OCI-LY7 (cell line): ENCODE measurements at regions not wholly inside any gene's neighbourhood (a gene's known extent, or its start where the extent isn't known, plus 50 kb on each side); places are given as distances from the start of the nearest gene placed in this dataset.

ENCODE experiments used
- BruUV-seq: library from RNA; stranded (reverse); fragments of 400-500 nt; replicated peaks from 2 replicates; lab custom pipeline; 2021; lab: Mats Ljungman, UMichigan
- CTCF ChIA-PET: fragments of 300-600 bp; sonication (Branson Sonifier 250); formaldehyde crosslinking; loops from one replicate; lab custom pipeline; 2022; ENCODE audit warnings: antibody characterized with exemption; ENCODE audit not compliant: unreplicated experiment; lab: Charles Lee
- POLR2A ChIA-PET: fragments of 300-600 bp; sonication (Branson Sonifier 250); formaldehyde crosslinking; loops from one replicate; lab custom pipeline; 2022; ENCODE audit warnings: antibody characterized with exemption; lab: Charles Lee
- DNase-seq: peaks from one replicate; pipeline ENCODE4 v3.0.0-alpha.2; 2015; ENCODE audit warnings: low spot score
- H2AFZ ChIP-seq: fragments of 200-600 bp; sonication (generic), shearing (Covaris generic); 2 replicates; pipeline ENCODE4 v1.6.1; 2014; ENCODE audit warnings: mild to moderate bottlenecking, antibody characterized with exemption, low read length, moderate library complexity
- H3K27ac ChIP-seq: fragments of 200-600 bp; sonication (generic); 2 replicates; pipeline ENCODE4 v1.5.1; 2014; ENCODE audit warnings: mixed run types, low read depth, mild to moderate bottlenecking, moderate library complexity, low read length, inconsistent platforms; ENCODE audit not compliant: poor library complexity, severe bottlenecking
- H3K36me3 ChIP-seq: fragments of 200-600 bp; sonication (generic); 2 replicates; pipeline ENCODE4 v1.6.1; 2014; ENCODE audit warnings: mild to moderate bottlenecking, antibody characterized with exemption, low read length, moderate library complexity, mixed read lengths; ENCODE audit not compliant: insufficient read depth
- H3K4me1 ChIP-seq: fragments of 200-600 bp; sonication (generic); 2 replicates; pipeline ENCODE4 v1.5.1; 2014; ENCODE audit warnings: mild to moderate bottlenecking, low read length; ENCODE audit not compliant: insufficient read depth, poor library complexity, severe bottlenecking
- H3K4me2 ChIP-seq: fragments of 200-600 bp; sonication (generic); 2 replicates; pipeline ENCODE4 v1.6.1; 2014; ENCODE audit warnings: mild to moderate bottlenecking, low read length
- H3K4me3 ChIP-seq: fragments of 200-600 bp; sonication (generic); 2 replicates; pipeline ENCODE4 v1.5.1; 2014; ENCODE audit warnings: mild to moderate bottlenecking, low read depth, low read length; ENCODE audit not compliant: poor library complexity, severe bottlenecking
- H3K79me2 ChIP-seq: fragments of 200-600 bp; sonication (generic); 2 replicates; pipeline ENCODE4 v1.6.1; 2016; ENCODE audit warnings: low read depth, mild to moderate bottlenecking, low read length, moderate library complexity, mixed read lengths; ENCODE audit not compliant: insufficient read depth
- H3K9me2 ChIP-seq: fragments of 200-600 bp; sonication (generic); 2 replicates; pipeline ENCODE4 v1.6.1; 2016; ENCODE audit warnings: mild to moderate bottlenecking, low read length, mixed read lengths; ENCODE audit not compliant: insufficient read depth
- H3K9me3 ChIP-seq: fragments of 200-600 bp; sonication (generic); 2 replicates; pipeline ENCODE4 v1.6.1; 2014; ENCODE audit warnings: mild to moderate bottlenecking, mixed run types, low read length, mixed read lengths
- H4K20me1 ChIP-seq: fragments of 200-600 bp; sonication (generic); 2 replicates; pipeline ENCODE4 v1.6.1; 2014; ENCODE audit warnings: mild to moderate bottlenecking, antibody characterized with exemption, low read length, moderate library complexity, mixed read lengths; ENCODE audit not compliant: insufficient read depth
- EZH2phosphoT487 ChIP-seq: fragments of 200-600 bp; sonication (generic); IDR thresholded peaks from 2 replicates; pipeline ENCODE4 v1.6.1; 2018; ENCODE audit warnings: low read depth, borderline replicate concordance, mild to moderate bottlenecking, mixed run types, antibody characterized with exemption, low read length, moderate library complexity, mixed read lengths
- intact Hi-C: fragments of 100-400 bp; cut with micrococcal nuclease; formaldehyde crosslinking; loops from one replicate; pipeline ENCODE4 v1.10.0; 2022; ENCODE audit not compliant: unreplicated experiment
- TF ChIP-seq, protein P1 (sequence below): fragments of 200-600 bp; sonication (generic); conservative IDR thresholded peaks from 2 replicates; pipeline ENCODE4 v1.5.1; 2014; ENCODE audit warnings: mild to moderate bottlenecking, antibody characterized with exemption, low read length, moderate library complexity, mixed read lengths

DNA sequence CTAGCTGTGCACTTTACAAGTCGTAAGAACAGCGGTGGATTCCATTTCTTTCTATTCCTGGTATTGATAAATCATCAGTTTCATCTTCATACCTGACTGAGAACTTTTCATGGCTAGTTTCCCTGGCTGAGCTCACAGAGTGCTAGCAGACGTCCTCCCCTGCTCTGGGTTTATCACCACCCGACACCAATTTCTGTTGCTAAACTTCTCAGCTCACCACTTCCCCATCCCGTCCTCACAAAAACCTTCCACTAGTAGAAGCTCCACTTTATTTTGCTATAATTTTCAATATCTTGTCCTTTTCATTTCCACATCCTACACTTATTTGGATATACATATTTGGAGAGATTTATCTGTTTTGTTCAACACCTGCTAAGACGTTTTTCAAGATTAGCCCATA, 869.4 kb upstream of the FRG1 start:
- no peak overlapping the region for H3K4me3 ChIP-seq
- no TSS peak for BruUV-seq
- H3K9me2 ChIP-seq = no peaks in the 10 kb centered on the region
- POLR2A ChIA-PET = interaction anchor here (0.7 kb wide), 1 partner anchor 11 kb away, joined by 4 read pairs; no protein-coding TSS in a partner anchor
- intact Hi-C loops = no loop called here
- 0 out of 2 replicates have a peak, but pooled peaks cover 3% of the 10 kb centered on the region for H3K9me3 ChIP-seq
- DNase-seq = no peak
- H3K4me1 ChIP-seq = no peaks in the 10 kb centered on the region
- H3K27ac ChIP-seq = no peak overlapping the region
- no peaks in the 10 kb centered on the region for H3K36me3 ChIP-seq
- TF ChIP-seq, protein P1, sequence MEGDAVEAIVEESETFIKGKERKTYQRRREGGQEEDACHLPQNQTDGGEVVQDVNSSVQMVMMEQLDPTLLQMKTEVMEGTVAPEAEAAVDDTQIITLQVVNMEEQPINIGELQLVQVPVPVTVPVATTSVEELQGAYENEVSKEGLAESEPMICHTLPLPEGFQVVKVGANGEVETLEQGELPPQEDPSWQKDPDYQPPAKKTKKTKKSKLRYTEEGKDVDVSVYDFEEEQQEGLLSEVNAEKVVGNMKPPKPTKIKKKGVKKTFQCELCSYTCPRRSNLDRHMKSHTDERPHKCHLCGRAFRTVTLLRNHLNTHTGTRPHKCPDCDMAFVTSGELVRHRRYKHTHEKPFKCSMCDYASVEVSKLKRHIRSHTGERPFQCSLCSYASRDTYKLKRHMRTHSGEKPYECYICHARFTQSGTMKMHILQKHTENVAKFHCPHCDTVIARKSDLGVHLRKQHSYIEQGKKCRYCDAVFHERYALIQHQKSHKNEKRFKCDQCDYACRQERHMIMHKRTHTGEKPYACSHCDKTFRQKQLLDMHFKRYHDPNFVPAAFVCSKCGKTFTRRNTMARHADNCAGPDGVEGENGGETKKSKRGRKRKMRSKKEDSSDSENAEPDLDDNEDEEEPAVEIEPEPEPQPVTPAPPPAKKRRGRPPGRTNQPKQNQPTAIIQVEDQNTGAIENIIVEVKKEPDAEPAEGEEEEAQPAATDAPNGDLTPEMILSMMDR = no peak
- TF ChIP-seq EZH2phosphoT487 = no peak
- CTCF ChIA-PET = no interaction called here
- H3K4me2 ChIP-seq = no peak overlapping the region
- H3K79me2 ChIP-seq = no peaks in the 10 kb centered on the region
- no peak overlapping the region for H2AFZ ChIP-seq
- H4K20me1 ChIP-seq = no peaks in the 10 kb centered on the region

DNA sequence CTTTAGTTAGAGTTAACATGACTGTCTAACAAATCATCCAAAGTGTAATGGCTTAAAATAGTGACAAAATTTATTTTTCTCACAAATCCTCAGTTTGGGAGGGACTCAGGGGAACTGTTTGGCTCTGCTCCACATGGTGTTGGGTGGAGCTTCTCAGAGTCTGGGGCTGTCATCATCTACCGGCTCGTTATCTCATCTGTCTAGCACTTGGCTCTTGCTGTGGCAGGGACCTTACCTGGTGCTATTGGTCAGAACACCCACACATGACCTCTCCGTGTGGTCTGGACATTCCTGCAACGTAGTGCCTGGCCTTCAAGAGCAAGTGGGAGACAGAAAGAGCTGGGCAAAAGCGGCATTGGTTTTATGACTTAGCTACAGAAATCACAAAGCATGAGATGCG, 866.9 kb upstream of the FRG1 start:
- POLR2A ChIA-PET = no interaction called here
- Histone ChIP-seq H3K4me3 (no peak overlapping the region), H3K9me2 (no peaks in the 10 kb centered on the region), H3K36me3 (no peaks in the 10 kb centered on the region), H3K79me2 (no peaks in the 10 kb centered on the region), H2AFZ (no peak overlapping the region), H4K20me1 (no peaks in the 10 kb centered on the region), H3K4me2 (no peak overlapping the region), H3K9me3 (0 out of 2 replicates have a peak, but pooled peaks cover 3% of the 10 kb centered on the region), H3K4me1 (no peaks in the 10 kb centered on the region), H3K27ac (no peak overlapping the region)
- intact Hi-C loops = no loop called here
- TF ChIP-seq, protein P1 = no peak
- TF ChIP-seq EZH2phosphoT487 = no peak
- no TSS peak for BruUV-seq
- CTCF ChIA-PET = no interaction called here
- DNase-seq = no peak

DNA sequence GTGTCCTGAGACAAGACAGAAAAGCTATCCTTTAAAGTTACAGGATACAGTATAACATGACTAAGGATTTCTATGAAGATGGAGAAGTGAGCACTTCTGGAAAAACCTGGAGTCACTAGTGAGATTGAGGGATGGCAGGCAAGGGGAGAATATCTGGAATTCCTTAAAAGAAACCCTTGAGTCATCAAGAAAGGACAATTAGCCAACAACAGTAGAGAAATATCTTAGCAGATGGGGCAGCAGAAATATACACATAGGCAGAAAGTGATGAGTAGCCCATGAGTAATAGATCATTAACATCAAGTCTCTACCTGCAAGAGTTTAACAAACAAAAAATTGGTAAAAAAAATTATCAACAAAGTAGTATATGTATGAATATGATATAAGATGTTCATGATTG, 858.8 kb upstream of the FRG1 start:
- no peak overlapping the region for H3K4me3 ChIP-seq
- no peaks in the 10 kb centered on the region for H3K79me2 ChIP-seq
- DNase-seq = no peak
- H3K27ac ChIP-seq = no peak overlapping the region
- H3K36me3 ChIP-seq = no peaks in the 10 kb centered on the region
- intact Hi-C loops = no loop called here
- ChIA-PET POLR2A (no interaction called here), CTCF (no interaction called here)
- H4K20me1 ChIP-seq = no peaks in the 10 kb centered on the region
- BruUV-seq = no TSS peak
- TF ChIP-seq, protein P1 = no peak
- TF ChIP-seq EZH2phosphoT487 = no peak
- no peaks in the 10 kb centered on the region for H3K9me2 ChIP-seq
- no peaks in the 10 kb centered on the region for H3K9me3 ChIP-seq
- no peak overlapping the region for H2AFZ ChIP-seq
- no peaks in the 10 kb centered on the region for H3K4me1 ChIP-seq
- H3K4me2 ChIP-seq = no peak overlapping the region
